OCI-LY7 (cell line): ENCODE measurements at regions not wholly inside any gene's neighbourhood (a gene's known extent, or its start where the extent isn't known, plus 50 kb on each side); places are given as distances from the start of the nearest gene placed in this dataset.

ENCODE experiments used
- BruUV-seq: library from RNA; stranded (reverse); fragments of 400-500 nt; replicated peaks from 2 replicates; lab custom pipeline; 2021; lab: Mats Ljungman, UMichigan
- CTCF ChIA-PET: fragments of 300-600 bp; sonication (Branson Sonifier 250); formaldehyde crosslinking; loops from one replicate; lab custom pipeline; 2022; ENCODE audit warnings: antibody characterized with exemption; ENCODE audit not compliant: unreplicated experiment; lab: Charles Lee
- POLR2A ChIA-PET: fragments of 300-600 bp; sonication (Branson Sonifier 250); formaldehyde crosslinking; loops from one replicate; lab custom pipeline; 2022; ENCODE audit warnings: antibody characterized with exemption; lab: Charles Lee
- DNase-seq: peaks from one replicate; pipeline ENCODE4 v3.0.0-alpha.2; 2015; ENCODE audit warnings: low spot score
- H2AFZ ChIP-seq: fragments of 200-600 bp; sonication (generic), shearing (Covaris generic); 2 replicates; pipeline ENCODE4 v1.6.1; 2014; ENCODE audit warnings: mild to moderate bottlenecking, antibody characterized with exemption, low read length, moderate library complexity
- H3K27ac ChIP-seq: fragments of 200-600 bp; sonication (generic); 2 replicates; pipeline ENCODE4 v1.5.1; 2014; ENCODE audit warnings: mixed run types, low read depth, mild to moderate bottlenecking, moderate library complexity, low read length, inconsistent platforms; ENCODE audit not compliant: poor library complexity, severe bottlenecking
- H3K36me3 ChIP-seq: fragments of 200-600 bp; sonication (generic); 2 replicates; pipeline ENCODE4 v1.6.1; 2014; ENCODE audit warnings: mild to moderate bottlenecking, antibody characterized with exemption, low read length, moderate library complexity, mixed read lengths; ENCODE audit not compliant: insufficient read depth
- H3K4me1 ChIP-seq: fragments of 200-600 bp; sonication (generic); 2 replicates; pipeline ENCODE4 v1.5.1; 2014; ENCODE audit warnings: mild to moderate bottlenecking, low read length; ENCODE audit not compliant: insufficient read depth, poor library complexity, severe bottlenecking
- H3K4me2 ChIP-seq: fragments of 200-600 bp; sonication (generic); 2 replicates; pipeline ENCODE4 v1.6.1; 2014; ENCODE audit warnings: mild to moderate bottlenecking, low read length
- H3K4me3 ChIP-seq: fragments of 200-600 bp; sonication (generic); 2 replicates; pipeline ENCODE4 v1.5.1; 2014; ENCODE audit warnings: mild to moderate bottlenecking, low read depth, low read length; ENCODE audit not compliant: poor library complexity, severe bottlenecking
- H3K79me2 ChIP-seq: fragments of 200-600 bp; sonication (generic); 2 replicates; pipeline ENCODE4 v1.6.1; 2016; ENCODE audit warnings: low read depth, mild to moderate bottlenecking, low read length, moderate library complexity, mixed read lengths; ENCODE audit not compliant: insufficient read depth
- H3K9me2 ChIP-seq: fragments of 200-600 bp; sonication (generic); 2 replicates; pipeline ENCODE4 v1.6.1; 2016; ENCODE audit warnings: mild to moderate bottlenecking, low read length, mixed read lengths; ENCODE audit not compliant: insufficient read depth
- H3K9me3 ChIP-seq: fragments of 200-600 bp; sonication (generic); 2 replicates; pipeline ENCODE4 v1.6.1; 2014; ENCODE audit warnings: mild to moderate bottlenecking, mixed run types, low read length, mixed read lengths
- H4K20me1 ChIP-seq: fragments of 200-600 bp; sonication (generic); 2 replicates; pipeline ENCODE4 v1.6.1; 2014; ENCODE audit warnings: mild to moderate bottlenecking, antibody characterized with exemption, low read length, moderate library complexity, mixed read lengths; ENCODE audit not compliant: insufficient read depth
- EZH2phosphoT487 ChIP-seq: fragments of 200-600 bp; sonication (generic); IDR thresholded peaks from 2 replicates; pipeline ENCODE4 v1.6.1; 2018; ENCODE audit warnings: low read depth, borderline replicate concordance, mild to moderate bottlenecking, mixed run types, antibody characterized with exemption, low read length, moderate library complexity, mixed read lengths
- intact Hi-C: fragments of 100-400 bp; cut with micrococcal nuclease; formaldehyde crosslinking; loops from one replicate; pipeline ENCODE4 v1.10.0; 2022; ENCODE audit not compliant: unreplicated experiment
- TF ChIP-seq, protein P1 (sequence below): fragments of 200-600 bp; sonication (generic); conservative IDR thresholded peaks from 2 replicates; pipeline ENCODE4 v1.5.1; 2014; ENCODE audit warnings: mild to moderate bottlenecking, antibody characterized with exemption, low read length, moderate library complexity, mixed read lengths

DNA sequence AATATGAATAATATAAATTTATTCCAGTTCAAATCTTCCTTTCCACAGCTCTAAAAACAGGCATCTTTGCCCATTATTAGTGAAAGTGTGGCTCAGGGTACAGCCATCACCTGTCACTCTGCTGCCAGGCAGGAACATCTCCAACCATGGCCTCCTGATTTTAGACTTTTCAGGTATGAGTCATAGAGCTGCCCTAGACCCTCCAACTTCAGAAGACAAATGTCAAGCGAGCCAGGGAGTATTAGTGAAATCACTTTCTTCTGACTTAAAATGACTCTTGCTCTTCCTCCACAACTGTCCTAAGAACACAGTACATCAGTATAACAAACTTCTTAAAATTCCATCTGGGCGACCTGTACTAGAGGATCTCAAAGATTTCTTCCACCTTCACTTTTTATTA is 78.1 kb upstream of the AKAP13 start:
- no peak for TF ChIP-seq EZH2phosphoT487
- TF ChIP-seq, protein P1, sequence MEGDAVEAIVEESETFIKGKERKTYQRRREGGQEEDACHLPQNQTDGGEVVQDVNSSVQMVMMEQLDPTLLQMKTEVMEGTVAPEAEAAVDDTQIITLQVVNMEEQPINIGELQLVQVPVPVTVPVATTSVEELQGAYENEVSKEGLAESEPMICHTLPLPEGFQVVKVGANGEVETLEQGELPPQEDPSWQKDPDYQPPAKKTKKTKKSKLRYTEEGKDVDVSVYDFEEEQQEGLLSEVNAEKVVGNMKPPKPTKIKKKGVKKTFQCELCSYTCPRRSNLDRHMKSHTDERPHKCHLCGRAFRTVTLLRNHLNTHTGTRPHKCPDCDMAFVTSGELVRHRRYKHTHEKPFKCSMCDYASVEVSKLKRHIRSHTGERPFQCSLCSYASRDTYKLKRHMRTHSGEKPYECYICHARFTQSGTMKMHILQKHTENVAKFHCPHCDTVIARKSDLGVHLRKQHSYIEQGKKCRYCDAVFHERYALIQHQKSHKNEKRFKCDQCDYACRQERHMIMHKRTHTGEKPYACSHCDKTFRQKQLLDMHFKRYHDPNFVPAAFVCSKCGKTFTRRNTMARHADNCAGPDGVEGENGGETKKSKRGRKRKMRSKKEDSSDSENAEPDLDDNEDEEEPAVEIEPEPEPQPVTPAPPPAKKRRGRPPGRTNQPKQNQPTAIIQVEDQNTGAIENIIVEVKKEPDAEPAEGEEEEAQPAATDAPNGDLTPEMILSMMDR: no peak
- H4K20me1 ChIP-seq: no peaks in the 10 kb centered on the region
- no peak for DNase-seq
- H3K4me1 ChIP-seq: peaks cover 28% of the 10 kb centered on the region
- H3K27ac ChIP-seq: no peak overlapping the region
- no peaks in the 10 kb centered on the region for H3K9me3 ChIP-seq
- intact Hi-C loops: no loop called here
- H2AFZ ChIP-seq: no peak overlapping the region
- no peaks in the 10 kb centered on the region for H3K36me3 ChIP-seq
- H3K79me2 ChIP-seq: no peaks in the 10 kb centered on the region
- no TSS peak for BruUV-seq
- ChIA-PET POLR2A (interaction anchor here (1.0 to 1.3 kb wide), 2 partner anchors 11 to 28 kb away, joined by 3 to 4 read pairs; no protein-coding TSS in a partner anchor), CTCF (no interaction called here)
- no peaks in the 10 kb centered on the region for H3K9me2 ChIP-seq
- no peak overlapping the region for H3K4me3 ChIP-seq
- no peak overlapping the region for H3K4me2 ChIP-seq

DNA sequence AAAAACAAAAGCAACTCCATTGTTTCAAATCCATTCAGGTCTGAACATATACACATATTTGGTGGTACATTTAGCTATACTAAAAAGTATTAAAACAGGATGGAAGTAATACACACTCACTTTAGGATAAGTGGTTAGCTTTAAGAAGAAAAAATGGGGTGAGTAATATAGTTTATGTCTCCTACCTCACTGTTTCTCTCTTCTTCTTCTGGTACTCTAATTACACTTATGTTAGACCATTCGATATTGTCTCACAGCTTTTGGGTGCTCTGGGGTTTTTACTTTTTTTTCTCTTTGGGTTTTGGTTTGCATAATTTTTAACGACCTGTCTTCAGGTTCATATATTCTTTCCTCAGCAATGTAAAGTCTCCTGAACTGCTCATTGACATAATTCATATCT is 75.4 kb upstream of the AKAP13 start:
- Histone ChIP-seq H3K36me3 (no peaks in the 10 kb centered on the region), H3K4me3 (no peak overlapping the region), H3K27ac (no peak overlapping the region), H3K9me3 (no peaks in the 10 kb centered on the region), H3K4me1 (peaks cover 14% of the 10 kb centered on the region), H2AFZ (no peak overlapping the region), H3K4me2 (no peak overlapping the region), H4K20me1 (no peaks in the 10 kb centered on the region), H3K79me2 (no peaks in the 10 kb centered on the region), H3K9me2 (no peaks in the 10 kb centered on the region)
- POLR2A ChIA-PET: interaction anchor here (1.9 kb wide), 1 partner anchor 23 kb away, joined by 7 read pairs; no protein-coding TSS in a partner anchor
- DNase-seq: no peak
- no TSS peak for BruUV-seq
- intact Hi-C loops: no loop called here
- CTCF ChIA-PET: no interaction called here
- no peak for TF ChIP-seq EZH2phosphoT487
- TF ChIP-seq, protein P1: no peak

DNA sequence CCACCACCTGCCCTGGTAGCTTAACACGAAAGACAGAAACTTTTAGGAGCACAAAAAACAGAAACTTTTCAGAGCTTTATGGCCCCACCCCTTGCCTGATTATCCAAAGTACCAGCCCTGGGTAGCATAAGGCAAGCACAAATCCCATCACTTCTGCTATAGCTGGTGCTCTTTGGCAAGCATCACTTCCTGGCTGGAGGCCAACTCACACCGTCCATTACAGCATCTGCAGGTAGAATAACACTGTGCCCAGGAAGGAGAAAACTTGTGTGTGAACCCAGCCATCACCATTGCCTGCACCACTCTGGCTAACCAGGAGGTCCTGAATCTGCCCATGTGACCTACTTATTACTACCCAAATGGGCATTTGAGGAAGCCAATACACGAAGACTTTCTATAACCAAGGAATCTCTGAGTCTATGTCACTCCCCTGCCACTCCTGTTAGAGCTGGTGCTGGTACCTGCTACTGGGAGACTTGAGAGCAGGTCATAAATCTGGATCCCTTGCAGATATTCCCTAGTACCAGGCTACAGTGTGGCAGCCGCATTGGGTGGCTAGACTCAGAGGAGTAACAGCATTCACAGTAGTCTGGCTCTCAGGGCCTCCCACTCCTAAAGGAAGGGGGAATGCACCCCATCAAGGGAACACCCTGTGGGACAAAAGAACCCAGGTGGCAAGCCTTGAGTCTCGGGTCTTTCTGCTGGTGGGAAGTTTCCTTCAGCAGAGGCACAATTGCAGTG is 73.3 kb upstream of the AKAP13 start:
- BruUV-seq: no TSS peak
- no peak for TF ChIP-seq EZH2phosphoT487
- TF ChIP-seq, protein P1: no peak
- H3K9me3 ChIP-seq: no peaks in the 10 kb centered on the region

More for the DNA sequence above, 73.3 kb upstream of the AKAP13 start:
- H3K4me1 ChIP-seq: peaks cover 14% of the 10 kb centered on the region
- intact Hi-C loops: no loop called here
- no peak overlapping the region for H3K27ac ChIP-seq
- H3K9me2 ChIP-seq: no peaks in the 10 kb centered on the region
- no peaks in the 10 kb centered on the region for H3K36me3 ChIP-seq
- no peaks in the 10 kb centered on the region for H4K20me1 ChIP-seq
- ChIA-PET POLR2A (interaction anchor here (1.1 to 2.4 kb wide), 5 partner anchors 8 to 106 kb away, joined by 3 to 9 read pairs (median 5); no protein-coding TSS in a partner anchor), CTCF (no interaction called here)
- no peak overlapping the region; the same call in 1 of the 2 replicates for H3K4me2 ChIP-seq
- DNase-seq: peak; percentile 32
- H2AFZ ChIP-seq: no peak overlapping the region
- no peak overlapping the region for H3K4me3 ChIP-seq
- no peaks in the 10 kb centered on the region for H3K79me2 ChIP-seq
